GM19468 (cell line): ENCODE measurements at regions not wholly inside any gene's neighbourhood (a gene's known extent, or its start where the extent isn't known, plus 50 kb on each side); places are given as distances from the start of the nearest gene placed in this dataset.
"Not testable (repeated sequence)": the region's sequence is repeated elsewhere in the genome, so short reads cannot be mapped to it uniquely, and the experiment has no call there.

Source experiments
- ATAC-seq: cut with Tn5 transposase; IDR thresholded peaks from one replicate; pipeline ENCODE4 v1.9.1; 2021; ENCODE audit warnings: mild to moderate bottlenecking, moderate library complexity, moderate number of reproducible peaks; ENCODE audit not compliant: unreplicated experiment; ENCODE audit errors: extremely low read depth

DNA sequence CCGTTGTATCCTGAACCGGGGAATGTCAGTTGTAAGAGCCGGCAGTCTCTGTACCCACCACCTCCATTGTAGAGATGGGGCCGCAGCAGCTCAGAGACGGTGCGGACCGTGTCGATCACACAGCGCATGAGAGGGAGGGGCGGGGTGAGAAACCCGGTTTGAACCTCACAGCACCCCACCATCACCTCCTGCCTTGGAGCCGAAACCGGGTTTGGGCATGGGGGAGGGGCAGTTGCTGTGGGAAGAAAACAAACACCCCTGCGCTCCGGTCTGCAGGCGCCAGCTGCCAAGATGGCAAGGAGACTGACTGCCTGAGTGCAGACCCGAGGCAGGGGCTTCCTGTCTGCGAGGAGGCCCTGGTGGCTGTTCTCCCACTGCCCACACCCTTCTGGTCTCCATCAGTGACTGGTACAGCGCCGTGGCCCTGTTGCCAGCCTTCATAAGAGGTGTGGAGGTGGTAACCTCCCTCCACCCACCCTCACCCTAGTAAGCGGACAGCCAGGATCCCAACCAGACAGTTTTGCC lies 69.2 kb upstream of the SSBP3 start:
- ATAC-seq, result no peak

DNA sequence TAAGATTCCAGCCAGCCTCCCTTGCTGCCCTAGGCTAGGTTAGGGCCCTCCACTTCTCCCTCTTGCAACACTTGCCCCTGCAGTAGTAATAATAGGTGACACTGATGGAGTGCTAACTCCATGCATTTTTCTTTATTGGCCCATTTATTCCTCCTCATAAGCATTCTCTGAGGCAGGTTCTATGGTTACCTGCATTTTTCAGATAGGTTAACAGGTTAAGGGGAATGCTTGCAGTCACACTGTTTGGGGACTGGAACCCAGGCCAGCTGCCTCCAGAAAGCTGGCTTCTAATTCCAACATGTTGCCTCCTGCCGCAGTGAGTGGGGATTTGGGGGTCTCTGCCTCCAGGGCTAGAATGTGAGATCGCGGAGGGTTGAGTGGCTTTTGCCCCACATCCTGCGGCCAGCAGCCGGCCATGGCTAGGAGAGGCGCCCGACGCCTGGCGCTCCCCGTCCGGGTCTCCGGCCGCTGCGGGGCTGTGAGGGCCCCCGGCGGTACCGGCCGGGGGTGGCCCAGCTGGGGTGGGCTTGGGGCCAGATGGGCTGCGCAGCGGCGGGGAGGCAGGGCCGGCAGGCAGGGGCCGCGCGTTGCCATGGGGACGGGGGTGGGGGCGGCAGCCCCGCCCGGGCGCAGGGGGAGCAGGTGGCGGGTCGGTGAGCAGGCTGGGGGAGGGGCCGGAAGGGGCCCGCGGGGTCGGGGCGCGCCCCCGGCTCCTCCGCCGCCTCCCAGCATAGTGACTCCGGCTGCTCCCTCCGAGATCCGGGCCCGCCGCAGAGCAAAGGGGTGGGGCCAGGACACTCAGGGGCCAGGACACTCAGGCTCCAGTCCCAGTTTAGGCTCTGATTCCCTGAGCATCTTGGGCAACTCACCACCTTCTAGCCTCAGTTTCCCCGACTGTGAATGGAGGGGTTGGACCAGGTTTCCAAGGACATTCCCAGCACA lies 68.4 kb upstream of the SSBP3 start:
- ATAC-seq, result no peak

DNA sequence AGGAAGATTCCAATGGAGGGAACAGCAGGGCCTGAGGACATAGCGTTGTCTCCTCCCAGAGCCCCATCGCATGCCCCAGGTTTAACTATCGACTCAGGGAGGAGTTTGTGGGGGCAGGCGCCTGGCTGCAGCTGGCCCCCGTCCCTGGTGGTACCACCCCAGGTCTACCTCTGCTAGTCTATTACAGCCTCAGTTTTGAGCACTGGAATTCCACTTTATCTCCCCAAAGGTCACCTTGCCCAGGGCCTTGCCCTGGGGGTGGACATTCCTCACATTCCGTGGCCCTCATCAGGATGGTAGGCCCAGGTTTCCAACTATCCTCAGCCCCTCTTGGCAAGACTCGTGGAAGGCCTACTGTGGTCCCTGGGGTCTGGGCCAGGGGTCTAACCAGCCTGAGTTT lies 65.4 kb upstream of the SSBP3 start:
- ATAC-seq, result no peak

DNA sequence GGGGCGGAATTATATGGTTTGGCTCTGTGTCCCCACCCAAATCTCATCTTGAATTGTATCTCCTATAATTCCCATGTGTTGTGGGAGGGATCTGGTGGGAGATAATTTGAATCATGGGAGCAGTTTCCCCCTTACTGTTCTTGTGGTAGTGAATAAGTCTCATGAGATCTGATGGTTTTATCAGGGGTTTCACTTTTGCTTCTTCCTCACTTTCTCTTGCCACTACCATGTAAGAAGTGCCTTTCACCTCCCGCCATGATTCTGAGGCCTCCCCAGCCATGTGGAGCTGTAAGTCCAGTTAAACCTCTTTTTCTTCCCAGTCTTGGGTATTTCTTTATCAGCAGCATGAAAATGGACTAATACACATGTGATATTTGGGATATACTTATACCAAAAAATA lies 63.2 kb upstream of the SSBP3 start:
- ATAC-seq, result not testable (repeated sequence)

DNA sequence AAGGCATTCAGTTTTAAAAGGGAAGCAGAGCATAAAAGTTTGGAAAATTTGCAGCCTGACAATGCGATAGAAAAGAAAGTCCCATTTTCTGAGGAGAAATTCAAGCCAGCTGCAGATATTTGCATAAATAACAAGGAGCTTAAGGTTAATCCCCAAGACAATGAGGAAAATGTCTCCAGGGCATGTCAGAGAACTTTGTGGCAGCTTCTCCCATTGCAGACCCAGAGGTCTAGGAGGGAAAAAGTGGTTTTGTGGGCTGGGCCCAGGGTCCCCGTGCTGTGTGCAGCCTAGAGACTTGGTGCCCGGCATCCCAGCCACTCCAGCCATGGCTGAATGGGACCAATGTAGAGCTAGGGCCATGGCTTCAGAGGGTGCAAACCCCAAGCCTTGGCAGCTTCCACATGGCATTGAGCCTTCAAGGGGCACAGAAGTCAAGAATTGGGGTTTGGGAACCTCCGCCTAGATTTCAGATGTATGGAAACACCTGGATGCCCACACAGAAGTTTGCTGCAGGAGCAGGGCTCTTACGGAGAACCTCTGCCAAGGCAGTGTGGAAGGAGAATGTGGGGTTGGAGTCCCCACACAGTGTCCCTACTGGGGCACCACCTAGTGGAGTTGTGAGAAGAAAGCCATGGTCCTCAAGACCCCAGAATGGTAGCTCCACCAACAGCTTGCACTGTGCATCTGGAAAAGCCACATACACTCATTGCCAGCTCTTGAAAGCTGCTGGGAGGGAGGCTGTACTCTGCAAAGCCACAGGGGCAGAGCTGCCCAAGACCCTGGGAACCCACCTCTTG lies 62.3 kb upstream of the SSBP3 start:
- not testable (repeated sequence) for ATAC-seq

DNA sequence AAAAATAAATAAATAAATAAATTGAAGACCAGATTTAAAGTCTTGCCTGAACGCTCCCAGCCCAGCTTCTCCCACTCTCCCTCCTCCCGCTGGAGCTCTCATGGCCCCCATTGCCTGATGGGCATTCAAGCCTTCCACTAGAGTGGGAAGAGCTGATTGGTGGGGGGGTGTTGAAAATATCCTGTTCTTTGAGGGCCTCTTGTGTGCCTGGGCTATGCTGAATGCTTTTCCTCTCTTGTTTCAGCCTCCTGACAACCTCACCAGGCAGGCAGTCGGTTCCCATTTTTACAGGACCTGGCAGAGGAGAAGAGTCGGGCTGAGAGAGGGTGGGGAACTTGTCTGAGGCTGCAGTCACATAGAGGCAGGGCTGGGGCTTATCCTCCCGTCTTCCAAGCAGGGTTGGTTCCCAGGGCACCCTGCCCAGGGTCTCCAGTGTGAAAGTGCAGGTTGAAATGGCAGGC lies 59.2 kb upstream of the SSBP3 start:
- no peak for ATAC-seq

DNA sequence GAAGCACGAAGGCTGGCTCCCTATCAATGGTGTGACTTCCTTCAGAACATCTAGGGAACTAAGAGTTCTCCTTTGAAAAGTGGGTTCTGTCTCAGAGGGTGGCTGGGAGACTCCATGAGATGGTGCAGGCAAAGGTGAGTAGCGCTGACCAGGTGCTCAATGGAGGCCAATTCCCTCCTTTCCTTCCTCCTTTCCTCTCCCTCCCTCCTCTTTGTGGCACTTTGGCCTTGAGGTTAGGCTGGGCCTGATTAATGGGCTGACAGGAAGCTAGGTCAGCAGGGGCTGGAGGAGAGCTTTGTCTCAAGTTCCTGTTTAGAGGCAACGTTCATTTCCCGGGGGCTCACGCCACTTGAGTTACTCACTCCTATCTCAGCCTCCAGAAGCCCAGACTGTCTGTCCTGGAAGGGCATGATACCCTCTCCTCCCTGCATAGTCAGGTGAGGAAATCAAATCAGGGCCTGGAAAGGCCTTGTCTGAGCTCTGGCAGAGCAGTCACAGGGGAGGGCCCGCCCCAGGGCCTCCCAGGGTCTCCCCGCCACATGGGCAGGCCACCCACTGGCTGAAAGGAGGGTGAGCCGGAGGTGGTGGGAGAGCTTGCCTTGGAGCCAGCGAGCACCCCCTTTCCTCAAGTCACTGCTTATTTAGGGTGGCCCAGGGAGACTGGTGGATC lies 58.4 kb upstream of the SSBP3 start:
- no peak for ATAC-seq

DNA sequence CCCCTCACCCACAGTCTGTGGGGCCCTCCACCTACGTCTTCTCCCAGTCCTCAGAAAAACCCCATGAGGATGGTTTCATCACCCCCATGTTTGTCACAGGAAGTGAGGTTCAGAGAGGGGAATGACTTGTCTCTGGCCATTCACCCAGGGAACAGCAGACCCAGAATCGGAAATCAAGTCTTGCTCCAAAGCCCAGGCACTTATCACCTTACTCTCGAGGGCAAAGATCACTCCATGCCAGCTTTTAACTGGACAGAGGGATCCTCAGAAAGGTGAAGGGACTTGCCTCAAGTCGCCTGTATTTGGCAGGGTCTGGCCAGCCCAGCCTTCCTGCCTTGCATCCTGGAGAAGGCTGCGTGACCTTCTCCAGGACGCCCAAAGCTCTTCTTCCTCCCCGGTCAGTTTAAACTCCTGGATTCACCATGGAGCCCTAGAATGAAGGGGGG lies 57.9 kb upstream of the SSBP3 start:
- ATAC-seq, result no peak

DNA sequence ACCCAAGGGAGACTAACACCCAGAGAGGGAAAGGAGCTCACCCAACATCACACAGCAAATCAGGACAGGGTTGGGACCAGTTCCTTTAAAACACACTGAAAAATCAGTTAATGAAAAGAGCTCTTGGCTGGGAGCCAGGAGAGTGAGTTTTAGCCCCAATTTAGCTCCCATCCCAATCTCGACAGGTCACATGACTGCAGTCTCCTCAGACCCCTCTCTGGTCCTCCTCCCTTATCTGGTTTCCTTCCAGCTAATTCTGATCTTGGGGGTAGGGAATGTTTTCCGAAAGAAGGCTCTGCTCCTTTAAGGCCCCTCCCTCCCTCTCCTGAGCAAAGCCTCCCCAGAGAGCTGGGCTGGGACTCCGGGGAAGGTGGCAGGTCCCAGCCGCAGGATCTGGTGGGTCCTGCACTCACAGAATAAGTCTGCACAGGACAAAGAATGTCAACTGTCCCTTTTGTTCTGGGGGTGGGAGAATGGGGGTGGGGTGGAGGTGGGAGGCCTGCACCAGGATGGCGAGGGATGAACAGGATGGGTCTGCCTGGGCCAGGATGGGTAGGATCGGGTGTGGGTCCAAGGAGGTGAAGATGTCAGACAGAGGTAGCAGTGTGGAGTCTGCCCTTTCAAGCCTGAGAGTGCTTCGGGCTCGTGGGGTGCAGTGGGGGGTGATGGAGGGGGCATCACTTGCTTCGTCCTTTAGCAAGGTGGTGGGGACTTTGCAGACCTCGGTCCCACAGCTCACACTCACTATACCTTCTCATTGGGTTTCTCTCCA lies 57.3 kb upstream of the SSBP3 start:
- ATAC-seq, result no peak

DNA sequence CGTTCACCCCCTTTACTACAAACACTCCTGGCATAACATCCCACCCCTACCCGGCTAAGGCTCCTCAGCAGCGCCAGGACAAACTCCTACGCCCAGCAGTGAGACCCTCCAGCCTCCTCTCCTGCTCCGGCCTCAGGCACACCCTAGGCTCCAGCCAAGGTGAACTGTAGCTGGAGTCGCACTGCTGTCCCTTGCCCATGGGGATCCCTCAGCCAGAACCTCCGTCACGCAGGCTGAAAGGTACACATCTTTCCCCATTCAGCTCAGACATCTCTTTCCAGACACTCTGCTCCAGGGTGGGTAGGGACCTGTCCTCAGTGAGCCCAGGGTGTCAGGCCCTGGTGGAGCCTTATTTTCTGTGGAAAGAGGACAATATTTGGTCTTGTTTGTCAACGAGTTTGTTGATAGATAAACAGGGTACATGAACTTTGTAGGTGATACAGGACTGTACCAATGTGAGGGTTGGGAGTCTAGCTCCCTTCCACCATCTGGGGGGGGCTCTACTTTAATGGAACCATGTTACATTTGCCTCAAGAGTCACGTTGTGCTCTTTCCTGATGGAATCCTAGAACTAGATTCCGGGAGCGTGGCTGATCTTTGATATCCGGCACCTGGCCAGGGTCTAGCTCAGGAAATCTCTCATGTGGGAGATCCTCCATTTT lies 56.5 kb upstream of the SSBP3 start:
- ATAC-seq, result no peak

DNA sequence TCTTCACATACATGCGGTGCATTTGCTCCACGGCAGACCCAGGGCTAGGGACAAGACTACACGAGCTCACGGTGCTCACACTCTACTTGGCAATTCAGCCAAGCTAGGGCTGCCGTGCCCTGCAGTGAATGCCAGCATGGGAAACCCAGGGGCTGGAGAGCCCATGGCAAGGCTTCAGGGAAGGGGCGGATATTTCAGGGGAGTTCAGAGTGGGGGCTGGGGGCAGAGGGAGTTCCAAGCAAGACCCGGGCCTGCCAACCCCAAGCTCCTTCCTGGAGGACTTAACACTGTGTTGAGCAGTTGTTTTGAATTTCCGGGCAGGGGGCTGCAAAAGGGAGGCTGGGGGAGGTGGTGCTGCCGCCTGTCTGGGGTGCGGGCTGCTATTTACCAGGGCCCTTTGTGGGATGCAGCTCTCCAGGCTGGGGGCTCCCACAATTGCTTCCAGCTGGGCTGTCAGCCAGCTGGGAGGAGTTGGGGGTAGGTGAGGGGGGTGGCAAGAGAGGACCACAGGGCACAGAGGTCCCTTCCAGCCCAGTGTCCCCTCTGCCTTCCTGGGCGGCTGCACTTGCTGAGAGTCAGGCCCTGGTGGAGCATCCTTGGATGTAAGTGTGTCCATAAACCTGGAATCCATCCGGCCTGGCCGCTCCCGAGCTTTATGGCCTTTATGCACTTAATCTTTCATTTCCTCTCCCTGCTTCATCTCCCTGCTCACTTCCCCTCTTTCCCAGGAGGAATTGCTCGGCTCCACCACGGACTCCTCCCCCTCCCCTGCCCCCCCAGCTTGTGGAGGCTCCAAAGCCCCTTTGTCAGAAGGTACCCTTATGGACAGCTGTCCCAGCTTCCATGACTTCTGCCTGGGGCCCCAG lies 55.8 kb upstream of the SSBP3 start:
- no peak for ATAC-seq

DNA sequence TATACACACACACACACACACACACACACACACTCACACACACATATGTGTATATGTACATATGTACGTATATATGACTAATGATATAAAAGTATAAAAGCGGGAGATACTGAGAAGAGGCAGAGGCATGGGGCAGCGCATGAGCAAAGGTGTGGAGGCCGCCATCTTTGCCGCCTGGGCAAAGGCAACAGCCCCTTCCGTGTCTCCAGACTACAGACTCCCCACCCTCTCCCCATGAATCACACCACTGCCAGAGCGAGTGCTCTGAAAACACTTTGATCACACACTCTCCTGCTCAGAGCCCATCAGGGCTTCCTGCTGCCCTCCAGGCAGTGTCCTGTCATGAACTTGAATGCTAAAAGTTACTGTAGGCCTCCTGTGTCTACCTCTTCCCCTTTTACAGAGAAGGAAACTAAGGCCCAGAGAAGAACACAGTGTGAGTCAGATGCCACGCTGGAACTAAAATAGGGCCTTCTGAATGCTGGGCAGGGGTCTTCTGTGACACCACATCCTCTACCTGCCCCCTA lies 54.7 kb upstream of the SSBP3 start:
- no peak for ATAC-seq

DNA sequence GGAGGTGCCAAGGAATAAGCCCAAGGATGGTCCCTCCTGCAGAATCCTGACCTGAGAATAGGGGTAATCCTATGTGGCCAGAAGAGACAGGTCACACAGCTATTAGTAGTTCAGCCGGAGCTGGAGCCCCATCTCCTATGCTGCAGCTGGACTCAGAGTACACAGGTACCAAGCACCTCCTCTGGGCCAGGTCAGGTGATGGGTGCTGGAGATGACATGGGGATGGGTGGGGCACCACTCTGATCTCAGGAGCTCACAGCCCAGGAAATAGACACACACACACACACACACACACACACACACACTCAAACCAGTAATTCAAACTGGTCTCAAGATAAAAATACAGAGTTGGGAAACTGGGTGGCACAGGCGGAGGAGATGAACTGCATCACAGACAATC lies 54.2 kb upstream of the SSBP3 start:
- ATAC-seq, result no peak

DNA sequence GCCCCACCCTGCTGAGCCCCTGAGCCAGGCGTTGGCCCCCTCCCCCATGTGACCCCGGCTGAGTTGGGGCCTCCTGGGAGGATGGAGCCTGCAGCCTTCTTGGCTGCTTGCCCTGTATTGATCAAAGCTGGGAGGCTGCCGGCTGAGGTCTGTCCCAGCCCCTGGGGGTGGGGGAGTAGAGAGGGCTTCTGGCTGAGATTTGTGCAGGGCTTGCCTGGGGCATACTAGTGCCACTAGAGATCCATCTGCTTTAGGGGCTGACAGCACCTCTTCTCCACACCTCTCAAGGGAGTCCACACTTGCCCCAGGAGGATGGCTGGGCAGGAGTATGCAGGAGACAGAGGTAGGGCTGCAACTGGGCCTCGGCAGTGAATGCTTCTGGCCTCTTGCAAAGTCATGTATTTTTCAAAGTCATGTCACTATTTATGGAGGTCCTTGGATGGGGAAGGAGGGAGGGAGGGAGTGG lies 53.6 kb upstream of the SSBP3 start:
- ATAC-seq, result no peak

DNA sequence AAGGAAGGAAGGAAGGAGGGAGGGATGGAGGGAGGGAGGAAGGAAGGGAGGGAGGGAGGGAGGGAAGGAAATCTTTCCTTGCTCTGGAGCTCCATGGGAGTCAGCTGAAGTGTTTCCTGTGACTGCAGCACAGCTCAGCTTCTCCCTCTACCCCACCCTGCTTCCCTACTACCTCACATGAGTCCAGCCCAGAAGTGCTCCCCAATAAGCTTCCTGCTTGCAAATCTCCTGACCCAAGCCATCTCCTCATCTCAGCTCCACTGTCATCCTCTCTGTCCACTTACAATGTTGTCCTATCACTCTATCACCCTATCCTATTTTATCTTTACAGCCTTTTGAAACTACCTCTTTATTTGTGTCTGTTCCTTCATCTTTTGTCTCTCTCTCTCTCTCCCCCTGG lies 52.9 kb upstream of the SSBP3 start:
- ATAC-seq, result no peak

DNA sequence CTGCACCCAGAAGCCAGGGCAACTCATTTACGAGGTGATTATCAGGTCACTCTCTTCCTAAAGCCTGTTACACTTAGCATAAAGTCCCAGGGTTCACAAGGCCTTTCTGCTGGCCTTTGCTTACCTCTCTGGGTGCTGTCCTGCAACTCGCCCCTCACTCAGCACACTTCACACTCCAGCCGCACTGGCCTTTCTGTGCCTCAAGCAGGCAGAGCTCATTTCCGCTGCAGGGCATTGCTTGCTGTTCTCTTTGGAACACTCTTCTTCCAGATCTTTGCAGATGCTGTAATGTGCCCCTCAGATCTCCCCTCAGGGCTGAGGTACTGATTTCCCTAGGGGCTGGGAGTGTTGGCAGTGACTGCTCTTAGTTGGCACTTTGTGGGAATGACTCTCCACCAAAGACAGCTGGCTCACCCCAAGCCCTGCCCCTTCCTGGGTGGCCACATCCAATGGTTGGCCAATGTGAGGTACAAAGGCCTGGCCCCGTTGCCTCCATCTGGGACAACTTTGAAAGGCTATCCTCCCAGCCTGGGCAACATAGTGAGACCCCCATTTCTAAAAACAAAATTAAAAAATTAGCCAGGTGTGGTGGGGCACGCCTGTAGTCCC lies 50.8 kb upstream of the SSBP3 start:
- ATAC-seq, result no peak

DNA sequence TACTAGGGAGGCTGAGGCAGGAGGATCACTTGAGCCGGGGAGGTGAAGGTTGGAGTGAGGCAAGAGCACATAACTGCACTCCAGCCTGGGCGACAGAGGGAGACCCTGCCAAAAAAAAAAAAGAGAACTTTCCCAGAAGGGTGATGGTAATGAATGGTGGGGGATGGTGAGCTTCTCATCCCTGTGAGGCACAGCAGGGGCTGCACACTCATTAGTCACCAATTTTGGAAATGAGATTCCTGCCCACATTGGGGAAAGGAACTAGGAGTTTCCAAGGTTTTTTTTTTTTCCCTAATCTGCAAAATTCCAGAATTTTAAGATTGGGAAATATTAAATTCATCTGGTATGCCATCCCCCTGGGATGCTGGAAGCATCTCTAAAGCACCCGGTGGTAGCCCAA lies 50.2 kb upstream of the SSBP3 start:
- ATAC-seq, result no peak
